ENCODE measurements at regions not wholly inside any gene's neighbourhood (a gene's known extent, or its start where the extent isn't known, plus 50 kb on each side); places are given as distances from the start of the nearest gene placed in this dataset.

GRCh38 chr6:40723967-40724366 is 136.8 kb upstream of the LRFN2 start:
- TF ChIP-seq, protein P1, sequence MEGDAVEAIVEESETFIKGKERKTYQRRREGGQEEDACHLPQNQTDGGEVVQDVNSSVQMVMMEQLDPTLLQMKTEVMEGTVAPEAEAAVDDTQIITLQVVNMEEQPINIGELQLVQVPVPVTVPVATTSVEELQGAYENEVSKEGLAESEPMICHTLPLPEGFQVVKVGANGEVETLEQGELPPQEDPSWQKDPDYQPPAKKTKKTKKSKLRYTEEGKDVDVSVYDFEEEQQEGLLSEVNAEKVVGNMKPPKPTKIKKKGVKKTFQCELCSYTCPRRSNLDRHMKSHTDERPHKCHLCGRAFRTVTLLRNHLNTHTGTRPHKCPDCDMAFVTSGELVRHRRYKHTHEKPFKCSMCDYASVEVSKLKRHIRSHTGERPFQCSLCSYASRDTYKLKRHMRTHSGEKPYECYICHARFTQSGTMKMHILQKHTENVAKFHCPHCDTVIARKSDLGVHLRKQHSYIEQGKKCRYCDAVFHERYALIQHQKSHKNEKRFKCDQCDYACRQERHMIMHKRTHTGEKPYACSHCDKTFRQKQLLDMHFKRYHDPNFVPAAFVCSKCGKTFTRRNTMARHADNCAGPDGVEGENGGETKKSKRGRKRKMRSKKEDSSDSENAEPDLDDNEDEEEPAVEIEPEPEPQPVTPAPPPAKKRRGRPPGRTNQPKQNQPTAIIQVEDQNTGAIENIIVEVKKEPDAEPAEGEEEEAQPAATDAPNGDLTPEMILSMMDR (IDR thresholded peaks at IDR 0.05; ENCODE audit: insufficient read depth, low read depth, low read length): no peak
- no peak for TF ChIP-seq EZH2 (IDR thresholded peaks at IDR 0.05; ENCODE audit: insufficient read depth, low read length)
- H3K36me3 ChIP-seq (ENCODE audit: insufficient read depth, low read length): no peaks in the 10 kb centered on the region
- Mint-ChIP-seq H3K4me1 (ENCODE audit: low read depth, unreplicated experiment) (peaks cover 50% of the 10 kb centered on the region), H3K4me3 (ENCODE audit: unreplicated experiment) (peak overlapping the region; percentile 31), H3K27me3 (ENCODE audit: low read depth, unreplicated experiment) (peaks cover 5% of the 10 kb centered on the region), H3K9me3 (ENCODE audit: unreplicated experiment) (no peaks in the 10 kb centered on the region), H3K27ac (ENCODE audit: unreplicated experiment) (no peak overlapping the region), H3K36me3 (ENCODE audit: low read depth, unreplicated experiment) (no peaks in the 10 kb centered on the region)
- no peak overlapping the region for H3K4me3 ChIP-seq (ENCODE audit: insufficient read depth, low read depth, low read length)
- H3K27me3 ChIP-seq (ENCODE audit: insufficient read depth, low read length): no peaks in the 10 kb centered on the region
- H2AFZ ChIP-seq (ENCODE audit: low read depth, low read length): no peak overlapping the region
- peaks cover 10% of the 10 kb centered on the region for H3K4me1 ChIP-seq (ENCODE audit: insufficient read depth, low read length)
- no peaks in the 10 kb centered on the region for H3K79me2 ChIP-seq (ENCODE audit: insufficient read depth, low read length)
- no peak overlapping the region for H3K9ac ChIP-seq (ENCODE audit: low read length)
- H4K20me1 ChIP-seq (ENCODE audit: insufficient read depth, low read length): no peaks in the 10 kb centered on the region
- FAIRE-seq (no peak), DNase-seq (ENCODE audit: low read depth) (no peak)
- no peak overlapping the region for H3K27ac ChIP-seq (ENCODE audit: low read depth, low read length)
- H3K4me2 ChIP-seq (ENCODE audit: low read length): no peak overlapping the region
- no peaks in the 10 kb centered on the region for H3K9me3 ChIP-seq (ENCODE audit: insufficient read depth, low read depth, low read length)

- H3K36me3 ChIP-seq (ENCODE audit: insufficient read depth, low read length): no peaks in the 10 kb centered on the region
- H3K27me3 ChIP-seq (ENCODE audit: insufficient read depth, low read length): no peaks in the 10 kb centered on the region
- H3K4me1 ChIP-seq (ENCODE audit: insufficient read depth, low read length): peaks cover 10% of the 10 kb centered on the region
- no peaks in the 10 kb centered on the region for H3K27me3 Mint-ChIP-seq (ENCODE audit: low read depth, unreplicated experiment)
- H3K4me3 Mint-ChIP-seq (ENCODE audit: unreplicated experiment): no peak overlapping the region
- H2AFZ ChIP-seq (ENCODE audit: low read depth, low read length): no peak overlapping the region
- H3K4me3 ChIP-seq (ENCODE audit: insufficient read depth, low read depth, low read length): no peak overlapping the region
- TF ChIP-seq, protein P1 (IDR thresholded peaks at IDR 0.05; ENCODE audit: insufficient read depth, low read depth, low read length): no peak
- TF ChIP-seq EZH2 (IDR thresholded peaks at IDR 0.05; ENCODE audit: insufficient read depth, low read length): no peak
- no peak overlapping the region for H3K9ac ChIP-seq (ENCODE audit: low read length)
- no peaks in the 10 kb centered on the region for H4K20me1 ChIP-seq (ENCODE audit: insufficient read depth, low read length)
- H3K79me2 ChIP-seq (ENCODE audit: insufficient read depth, low read length): no peaks in the 10 kb centered on the region
- no peaks in the 10 kb centered on the region for H3K9me3 Mint-ChIP-seq (ENCODE audit: unreplicated experiment)
- peak overlapping the region; percentile 90 for H3K27ac Mint-ChIP-seq (ENCODE audit: unreplicated experiment)
- H3K36me3 Mint-ChIP-seq (ENCODE audit: low read depth, unreplicated experiment): no peaks in the 10 kb centered on the region
- H3K4me2 ChIP-seq (ENCODE audit: low read length): no peak overlapping the region
- peaks cover 50% of the 10 kb centered on the region for H3K4me1 Mint-ChIP-seq (ENCODE audit: low read depth, unreplicated experiment)
- FAIRE-seq: no peak
- H3K27ac ChIP-seq (ENCODE audit: low read depth, low read length): no peak overlapping the region
- DNase-seq (ENCODE audit: low read depth): no peak
- no peaks in the 10 kb centered on the region for H3K9me3 ChIP-seq (ENCODE audit: insufficient read depth, low read depth, low read length)
Observed at GRCh38 chr6:40722553-40723258, 135.5 kb upstream of the LRFN2 start.

DNA sequence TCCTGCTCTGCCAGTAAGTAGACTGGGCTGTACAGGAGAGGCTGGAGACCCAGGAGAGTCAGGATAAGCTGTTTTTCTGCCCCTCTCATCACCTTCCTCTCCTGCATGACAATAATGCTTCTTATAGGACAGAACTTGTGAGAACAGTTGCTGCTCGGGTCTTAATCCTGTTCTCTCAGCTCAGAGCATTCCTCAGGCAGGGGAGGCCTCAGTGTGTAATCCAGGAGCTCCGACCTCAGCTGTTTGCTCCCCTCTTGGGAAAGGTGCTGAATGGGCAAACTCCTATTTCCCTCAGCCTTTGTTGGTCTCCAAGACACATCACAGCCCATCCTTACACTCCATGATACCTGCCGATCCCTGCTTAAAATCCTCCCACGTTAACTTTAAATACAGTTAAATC is 134.9 kb upstream of the LRFN2 start:
- peaks cover 10% of the 10 kb centered on the region for H3K4me1 ChIP-seq (ENCODE audit: insufficient read depth, low read length)
- peak overlapping the region; percentile 90 for H3K27ac Mint-ChIP-seq (ENCODE audit: unreplicated experiment)

More for the DNA sequence above, 134.9 kb upstream of the LRFN2 start:
- H3K4me1 Mint-ChIP-seq (ENCODE audit: low read depth, unreplicated experiment): peaks cover 50% of the 10 kb centered on the region
- H3K36me3 Mint-ChIP-seq (ENCODE audit: low read depth, unreplicated experiment): no peaks in the 10 kb centered on the region
- H3K4me3 Mint-ChIP-seq (ENCODE audit: unreplicated experiment): no peak overlapping the region
- Histone ChIP-seq H3K36me3 (ENCODE audit: insufficient read depth, low read length) (no peaks in the 10 kb centered on the region), H3K4me3 (ENCODE audit: insufficient read depth, low read depth, low read length) (no peak overlapping the region), H4K20me1 (ENCODE audit: insufficient read depth, low read length) (no peaks in the 10 kb centered on the region), H3K9ac (ENCODE audit: low read length) (no peak overlapping the region), H3K79me2 (ENCODE audit: insufficient read depth, low read length) (no peaks in the 10 kb centered on the region), H3K4me2 (ENCODE audit: low read length) (no peak overlapping the region), H3K9me3 (ENCODE audit: insufficient read depth, low read depth, low read length) (no peaks in the 10 kb centered on the region), H3K27me3 (ENCODE audit: insufficient read depth, low read length) (no peaks in the 10 kb centered on the region), H2AFZ (ENCODE audit: low read depth, low read length) (no peak overlapping the region), H3K27ac (ENCODE audit: low read depth, low read length) (no peak overlapping the region)
- no peaks in the 10 kb centered on the region for H3K9me3 Mint-ChIP-seq (ENCODE audit: unreplicated experiment)
- FAIRE-seq (no peak), DNase-seq (ENCODE audit: low read depth) (no peak)
- TF ChIP-seq EZH2 (IDR thresholded peaks at IDR 0.05; ENCODE audit: insufficient read depth, low read length): no peak
- TF ChIP-seq, protein P1 (IDR thresholded peaks at IDR 0.05; ENCODE audit: insufficient read depth, low read depth, low read length): no peak
- H3K27me3 Mint-ChIP-seq (ENCODE audit: low read depth, unreplicated experiment): no peaks in the 10 kb centered on the region

All from astrocyte (in vitro differentiated cells and primary cell).